SIG-M5 treated with dmso at 0.1 percent for 504 hours (cell line): ENCODE measurements at regions not wholly inside any gene's neighbourhood (a gene's known extent, or its start where the extent isn't known, plus 50 kb on each side); places are given as distances from the start of the nearest gene placed in this dataset.

ENCODE experiments used
- DNase-seq: peaks from one replicate; lab custom pipeline; 2025; ENCODE audit not compliant: unreplicated experiment; lab: John Stamatoyannopoulos, UW

- no peak for DNase-seq
These were observed 50.2 kb upstream of the CDK1 start for GRCh38 chr10:60728056-60728455.

- DNase-seq = no peak
These were observed 52.0 kb upstream of the CDK1 start for GRCh38 chr10:60726257-60726656.

GRCh38 chr10:60722623-60723022 lies 55.7 kb upstream of the CDK1 start:
- DNase-seq = no peak

GRCh38 chr10:60719721-60720120 lies 58.6 kb upstream of the CDK1 start:
- DNase-seq = no peak

DNA sequence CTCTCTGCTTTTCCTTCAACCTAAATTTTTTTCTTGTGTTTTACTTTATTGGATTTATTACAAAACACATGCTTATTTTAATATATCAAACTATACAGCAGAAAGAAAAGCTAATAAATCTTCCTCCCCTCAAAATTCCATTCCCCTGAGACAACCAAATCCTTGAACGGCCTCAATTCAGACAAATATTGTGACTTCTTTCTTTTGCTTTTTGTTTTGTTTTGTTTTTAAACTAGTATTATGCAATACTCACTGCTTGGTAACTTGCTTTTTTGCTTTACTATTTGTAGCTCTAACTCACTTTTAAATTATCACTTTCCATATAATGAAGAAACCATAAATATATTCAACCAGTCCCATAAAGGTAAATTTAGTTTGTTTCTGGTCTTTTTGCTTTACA lies 59.4 kb upstream of the CDK1 start:
- DNase-seq = no peak

GRCh38 chr10:60717852-60718251 lies 60.4 kb upstream of the CDK1 start:
- no peak for DNase-seq

DNA sequence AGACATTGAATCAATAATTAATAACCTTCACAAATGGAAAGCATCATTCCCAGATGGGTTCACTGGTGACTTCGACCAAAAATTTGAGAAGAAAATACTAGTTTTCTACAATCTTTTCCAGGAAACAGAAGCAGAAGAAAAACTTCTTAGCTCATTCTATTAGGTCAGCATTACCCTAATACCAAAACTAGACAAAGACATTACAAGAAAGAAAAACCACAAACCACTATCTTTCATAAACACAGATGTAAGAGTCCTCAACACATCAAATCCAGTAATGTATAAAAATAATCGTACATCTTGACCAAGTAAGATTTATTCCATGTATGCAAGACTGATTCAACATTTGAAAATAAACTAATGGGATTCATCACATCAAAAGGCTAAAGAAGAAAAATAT lies 64.0 kb upstream of the CDK1 start:
- DNase-seq = no peak

GRCh38 chr10:60711496-60711895 lies 66.8 kb upstream of the CDK1 start:
- no peak for DNase-seq

GRCh38 chr10:60710041-60710440 lies 68.2 kb upstream of the CDK1 start:
- DNase-seq = no peak

- no peak for DNase-seq
These were observed 69.6 kb upstream of the CDK1 start for GRCh38 chr10:60708666-60709065.

DNA sequence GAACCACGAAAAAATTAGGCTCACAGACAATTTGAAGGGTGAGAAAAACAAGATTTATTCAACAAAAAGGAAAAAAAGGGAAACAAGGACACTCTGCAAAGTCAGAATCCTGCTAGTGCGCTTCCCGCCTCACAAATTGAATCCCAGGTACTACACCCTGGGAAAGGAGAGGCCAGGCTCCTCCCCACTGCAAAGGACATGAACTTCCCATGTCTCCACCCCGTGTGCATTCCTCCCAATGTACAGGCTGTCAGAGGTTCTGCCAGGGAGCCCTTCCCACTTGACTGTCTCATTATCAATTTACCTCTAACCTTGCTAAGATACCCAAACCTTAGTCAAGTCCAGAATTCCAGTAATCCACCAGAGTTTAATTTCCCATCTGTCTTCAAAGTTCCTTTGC lies 70.4 kb upstream of the CDK1 start:
- no peak for DNase-seq

GRCh38 chr10:60706146-60706545 lies 72.1 kb upstream of the CDK1 start:
- DNase-seq = no peak

GRCh38 chr10:60705376-60705775 lies 72.9 kb upstream of the CDK1 start:
- DNase-seq = no peak

- DNase-seq = no peak
These were observed 73.8 kb upstream of the CDK1 start for GRCh38 chr10:60704471-60704870.

- DNase-seq = no peak
These were observed 74.8 kb upstream of the CDK1 start for GRCh38 chr10:60703266-60704041.

DNA sequence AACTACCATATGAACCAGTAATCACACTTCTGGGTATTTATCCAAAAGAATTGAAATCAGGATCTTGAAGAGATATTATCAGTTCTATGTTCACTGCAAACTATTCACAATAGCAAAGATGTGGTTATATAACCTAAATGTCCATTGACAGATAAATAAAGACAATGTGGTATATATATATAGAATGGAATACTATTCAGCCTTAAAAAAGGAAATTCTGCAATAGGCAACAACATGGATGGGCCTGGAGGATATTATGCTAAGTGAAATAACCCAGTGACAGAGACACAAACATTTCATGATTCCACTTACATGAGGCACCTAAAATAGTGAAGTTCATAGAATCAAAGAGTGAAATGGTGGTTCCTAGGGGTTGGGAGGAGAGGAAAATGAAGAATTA lies 90.6 kb upstream of the CDK1 start:
- no peak for DNase-seq

GRCh38 chr10:60684091-60684490 lies 94.2 kb upstream of the CDK1 start:
- no peak for DNase-seq

GRCh38 chr10:60681103-60681502 lies 97.2 kb upstream of the CDK1 start:
- DNase-seq = no peak

DNA sequence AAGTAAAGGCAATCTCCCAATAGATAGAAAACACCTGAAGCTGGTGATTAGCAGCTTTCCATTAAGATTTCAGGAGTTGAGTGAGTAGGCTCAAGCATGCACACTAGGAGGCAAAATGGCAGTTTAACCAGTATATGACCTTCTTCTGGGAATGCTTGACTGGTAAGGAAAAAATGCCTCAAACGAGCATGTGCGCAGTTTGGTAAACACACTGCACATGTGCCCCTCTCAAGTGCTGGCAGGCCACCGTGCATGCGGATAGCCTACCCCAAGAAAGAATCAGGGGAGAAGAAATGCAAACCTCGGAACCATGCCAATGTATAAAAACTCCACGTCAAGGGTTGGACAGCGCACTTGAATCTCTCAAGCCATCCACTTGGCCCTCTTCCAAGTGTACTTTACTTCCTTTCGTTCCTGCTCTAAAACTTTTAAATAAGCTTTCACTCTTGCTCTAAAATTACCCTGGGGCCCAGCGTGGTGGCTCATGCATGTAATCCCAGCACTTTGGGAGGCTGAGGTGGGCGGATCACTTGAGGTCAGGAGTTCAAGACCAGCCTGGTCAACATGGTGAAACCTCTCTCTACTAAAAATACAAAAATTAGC lies 98.8 kb upstream of the CDK1 start:
- no peak for DNase-seq

DNA sequence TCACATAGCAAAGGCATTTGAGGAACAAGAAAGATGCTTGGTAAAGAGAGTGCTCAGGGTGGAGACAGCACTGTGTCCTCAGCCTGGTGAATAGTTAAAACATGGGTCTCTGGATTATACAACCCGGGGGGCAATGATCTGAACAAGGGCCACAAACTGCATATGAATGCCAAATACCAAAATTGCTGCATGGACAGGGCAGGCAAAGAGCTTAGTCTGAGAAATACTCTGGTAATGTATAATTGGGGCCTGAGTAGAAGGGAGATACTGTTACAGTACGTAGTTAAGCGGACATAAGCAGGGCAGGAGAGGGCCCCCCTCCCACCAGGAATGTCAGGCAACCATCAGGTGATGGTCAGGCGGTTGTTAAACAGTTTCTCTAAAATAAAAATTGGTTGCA lies 99.3 kb upstream of the CDK1 start:
- no peak for DNase-seq

- DNase-seq = no peak
These were observed 100.6 kb upstream of the CDK1 start for GRCh38 chr10:60677531-60678129.

DNA sequence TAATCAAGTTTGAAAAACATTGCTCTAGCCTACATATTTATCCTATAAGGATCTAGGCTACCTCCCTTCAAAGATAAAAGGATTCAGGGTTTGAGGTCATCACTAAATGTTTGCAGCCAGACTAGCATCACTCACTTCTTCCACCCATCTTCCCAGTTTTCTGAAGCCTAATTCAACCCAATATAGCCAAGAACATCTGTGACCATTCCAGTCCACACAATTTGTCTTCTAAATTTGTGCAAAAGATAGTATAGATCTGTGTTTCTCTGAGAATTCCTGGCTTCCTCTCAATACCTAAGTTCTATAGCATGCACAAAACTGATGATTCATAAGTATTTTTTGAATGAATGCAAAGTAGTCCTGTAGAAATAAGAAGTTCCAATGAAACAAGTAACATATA lies 103.0 kb upstream of the CDK1 start:
- no peak for DNase-seq

- DNase-seq = no peak
These were observed 108.8 kb upstream of the CDK1 start for GRCh38 chr10:60669501-60669900.
